ENCODE measurements at regions not wholly inside any gene's neighbourhood (a gene's known extent, or its start where the extent isn't known, plus 50 kb on each side); places are given as distances from the start of the nearest gene placed in this dataset.

- H3K4me1 ChIP-seq (ENCODE audit: low read length): no peaks in the 10 kb centered on the region
- H3K4me3 ChIP-seq (ENCODE audit: low read length): no peak overlapping the region
- H3K36me3 ChIP-seq (ENCODE audit: insufficient read depth, low read length): no peaks in the 10 kb centered on the region
- H3K4me2 ChIP-seq (ENCODE audit: low read depth, low read length, poor library complexity, severe bottlenecking): no peak overlapping the region
- no peaks in the 10 kb centered on the region for H3K9me2 ChIP-seq (replicated peaks; ENCODE audit: insufficient read depth, low read length)
- H3K9ac ChIP-seq (ENCODE audit: low read length): no peak overlapping the region
- H3K9me3 ChIP-seq (ENCODE audit: low read length): no peaks in the 10 kb centered on the region
- no peak overlapping the region for H3K27ac ChIP-seq (ENCODE audit: low read length)
- no peaks in the 10 kb centered on the region for H3K27me3 ChIP-seq (ENCODE audit: low read length)
- DNase-seq: no peak
- no peaks in the 10 kb centered on the region for H3K79me2 ChIP-seq (ENCODE audit: low read length)
- no peak overlapping the region for H2AFZ ChIP-seq (ENCODE audit: low read length)
- no peaks in the 10 kb centered on the region for H4K20me1 ChIP-seq (ENCODE audit: insufficient read depth, low read depth, low read length)
Measured at GRCh38 chr17:10932938-10933337, 95.1 kb upstream of the PIRT start.

GRCh38 chr17:10931133-10931532, 93.2 kb upstream of the PIRT start:
- Histone ChIP-seq H3K4me2 (ENCODE audit: low read depth, low read length, poor library complexity, severe bottlenecking) (no peak overlapping the region), H3K9me2 (replicated peaks; ENCODE audit: insufficient read depth, low read length) (no peaks in the 10 kb centered on the region), H3K9ac (ENCODE audit: low read length) (no peak overlapping the region), H3K4me3 (ENCODE audit: low read length) (no peak overlapping the region), H3K4me1 (ENCODE audit: low read length) (no peaks in the 10 kb centered on the region), H3K27me3 (ENCODE audit: low read length) (no peaks in the 10 kb centered on the region), H3K9me3 (ENCODE audit: low read length) (no peaks in the 10 kb centered on the region), H2AFZ (ENCODE audit: low read length) (no peak overlapping the region), H3K79me2 (ENCODE audit: low read length) (no peaks in the 10 kb centered on the region), H3K36me3 (ENCODE audit: insufficient read depth, low read length) (no peaks in the 10 kb centered on the region), H3K27ac (ENCODE audit: low read length) (no peak overlapping the region), H4K20me1 (ENCODE audit: insufficient read depth, low read depth, low read length) (no peaks in the 10 kb centered on the region)
- DNase-seq: no peak

DNA sequence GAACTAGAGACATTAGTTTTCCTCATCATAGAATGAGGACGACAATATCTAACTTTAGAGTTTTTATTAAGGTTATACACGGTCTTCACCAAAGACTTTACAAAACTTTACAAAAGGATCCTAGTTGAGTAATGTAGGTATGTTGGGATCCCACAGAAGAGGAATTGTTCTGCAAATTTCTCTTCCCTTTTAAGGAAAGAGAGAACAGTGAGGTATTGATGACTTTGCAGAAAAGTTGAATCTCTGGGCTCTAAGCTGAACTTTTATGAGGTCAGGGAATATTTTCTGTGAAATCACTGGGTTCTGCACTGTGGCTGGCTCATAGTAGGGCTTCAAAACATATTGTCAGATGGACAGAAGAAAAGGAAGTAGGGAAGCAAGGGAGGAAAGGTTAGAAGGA, 89.8 kb upstream of the PIRT start:
- H3K9ac ChIP-seq (ENCODE audit: low read length): no peak overlapping the region
- H3K4me2 ChIP-seq (ENCODE audit: low read depth, low read length, poor library complexity, severe bottlenecking): no peak overlapping the region
- DNase-seq: no peak
- H3K36me3 ChIP-seq (ENCODE audit: insufficient read depth, low read length): no peaks in the 10 kb centered on the region
- H3K27ac ChIP-seq (ENCODE audit: low read length): no peak overlapping the region
- H3K4me1 ChIP-seq (ENCODE audit: low read length): no peaks in the 10 kb centered on the region
- H3K9me2 ChIP-seq (replicated peaks; ENCODE audit: insufficient read depth, low read length): no peaks in the 10 kb centered on the region
- no peak overlapping the region for H3K4me3 ChIP-seq (ENCODE audit: low read length)
- no peaks in the 10 kb centered on the region for H3K79me2 ChIP-seq (ENCODE audit: low read length)
- no peak overlapping the region for H2AFZ ChIP-seq (ENCODE audit: low read length)
- no peaks in the 10 kb centered on the region for H4K20me1 ChIP-seq (ENCODE audit: insufficient read depth, low read depth, low read length)
- H3K9me3 ChIP-seq (ENCODE audit: low read length): no peaks in the 10 kb centered on the region
- H3K27me3 ChIP-seq (ENCODE audit: low read length): no peaks in the 10 kb centered on the region

DNA sequence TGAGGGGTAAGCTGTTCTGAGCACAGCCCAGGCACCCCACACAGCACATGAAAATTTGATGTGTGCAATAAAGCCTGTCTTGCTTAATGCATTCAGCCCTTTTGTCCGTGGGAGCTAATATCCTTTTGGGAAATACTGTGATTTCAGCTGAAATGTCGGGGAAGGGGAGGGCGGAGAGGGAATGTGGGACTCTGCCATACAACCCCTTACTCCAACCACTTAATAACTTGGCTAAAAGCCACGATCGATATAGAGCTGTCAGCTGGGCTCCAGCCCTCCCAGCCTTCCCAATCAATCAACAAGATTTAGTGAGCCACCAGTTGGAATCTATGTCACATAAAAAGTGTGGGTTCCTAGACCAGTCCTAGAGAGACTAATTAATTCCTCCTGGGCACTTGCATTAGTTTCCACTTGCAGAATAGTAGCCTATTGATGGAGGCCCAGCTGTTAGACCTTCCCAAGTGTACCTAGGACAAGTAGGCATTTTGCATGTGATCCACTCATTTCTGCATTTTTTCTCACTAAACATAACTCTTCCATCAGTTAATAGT, 82.7 kb upstream of the PIRT start:
- Histone ChIP-seq H3K9me2 (replicated peaks; ENCODE audit: insufficient read depth, low read length) (no peaks in the 10 kb centered on the region), H3K4me3 (ENCODE audit: low read length) (no peak overlapping the region), H3K4me1 (ENCODE audit: low read length) (no peaks in the 10 kb centered on the region), H3K79me2 (ENCODE audit: low read length) (no peaks in the 10 kb centered on the region), H3K36me3 (ENCODE audit: insufficient read depth, low read length) (no peaks in the 10 kb centered on the region), H2AFZ (ENCODE audit: low read length) (no peak overlapping the region), H3K27ac (ENCODE audit: low read length) (no peak overlapping the region), H3K9me3 (ENCODE audit: low read length) (no peaks in the 10 kb centered on the region), H3K27me3 (ENCODE audit: low read length) (no peaks in the 10 kb centered on the region), H4K20me1 (ENCODE audit: insufficient read depth, low read depth, low read length) (no peaks in the 10 kb centered on the region), H3K9ac (ENCODE audit: low read length) (no peak overlapping the region), H3K4me2 (ENCODE audit: low read depth, low read length, poor library complexity, severe bottlenecking) (no peak overlapping the region)
- DNase-seq: no peak

- peaks cover 5% of the 10 kb centered on the region; the same call in 1 of the 2 replicates for H3K9me3 ChIP-seq (ENCODE audit: low read length)
- no peaks in the 10 kb centered on the region for H3K4me1 ChIP-seq (ENCODE audit: low read length)
- H3K27ac ChIP-seq (ENCODE audit: low read length): no peak overlapping the region
- H4K20me1 ChIP-seq (ENCODE audit: insufficient read depth, low read depth, low read length): no peaks in the 10 kb centered on the region
- H2AFZ ChIP-seq (ENCODE audit: low read length): no peak overlapping the region
- H3K36me3 ChIP-seq (ENCODE audit: insufficient read depth, low read length): no peaks in the 10 kb centered on the region
- no peaks in the 10 kb centered on the region for H3K9me2 ChIP-seq (replicated peaks; ENCODE audit: insufficient read depth, low read length)
- H3K4me2 ChIP-seq (ENCODE audit: low read depth, low read length, poor library complexity, severe bottlenecking): no peak overlapping the region
- H3K9ac ChIP-seq (ENCODE audit: low read length): no peak overlapping the region
- H3K79me2 ChIP-seq (ENCODE audit: low read length): no peaks in the 10 kb centered on the region
- DNase-seq: no peak
- H3K27me3 ChIP-seq (ENCODE audit: low read length): no peaks in the 10 kb centered on the region; the same call in 1 of the 2 replicates
- no peak overlapping the region for H3K4me3 ChIP-seq (ENCODE audit: low read length)
Measured at GRCh38 chr17:10907370-10907769, 69.5 kb upstream of the PIRT start.

DNA sequence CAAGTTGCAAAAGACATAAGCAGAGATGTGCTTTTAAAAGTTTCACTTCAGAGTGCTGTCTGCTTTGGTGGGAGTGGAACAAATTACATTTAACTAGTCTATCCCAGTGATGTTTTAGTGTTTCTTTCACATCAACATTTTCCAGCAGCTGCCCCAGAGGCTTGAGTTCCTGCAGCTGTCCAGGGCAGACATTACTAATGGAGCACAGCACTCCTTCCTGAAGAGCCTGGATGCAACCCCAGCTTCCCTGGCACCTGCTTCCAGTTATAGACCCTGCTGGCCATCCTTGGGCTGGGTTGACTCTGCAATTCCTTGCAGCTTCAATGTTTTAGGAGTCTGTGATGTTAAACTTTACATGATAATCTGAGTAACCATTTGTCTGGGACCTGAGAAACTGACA, 61.4 kb upstream of the PIRT start:
- Histone ChIP-seq H2AFZ (ENCODE audit: low read length) (no peak overlapping the region), H3K9ac (ENCODE audit: low read length) (no peak overlapping the region), H3K27me3 (ENCODE audit: low read length) (no peaks in the 10 kb centered on the region), H3K4me3 (ENCODE audit: low read length) (no peak overlapping the region), H3K9me3 (ENCODE audit: low read length) (no peaks in the 10 kb centered on the region), H3K27ac (ENCODE audit: low read length) (no peak overlapping the region), H3K9me2 (replicated peaks; ENCODE audit: insufficient read depth, low read length) (no peaks in the 10 kb centered on the region), H3K36me3 (ENCODE audit: insufficient read depth, low read length) (no peaks in the 10 kb centered on the region), H3K4me2 (ENCODE audit: low read depth, low read length, poor library complexity, severe bottlenecking) (no peak overlapping the region), H3K4me1 (ENCODE audit: low read length) (no peaks in the 10 kb centered on the region), H4K20me1 (ENCODE audit: insufficient read depth, low read depth, low read length) (no peaks in the 10 kb centered on the region), H3K79me2 (ENCODE audit: low read length) (no peaks in the 10 kb centered on the region)
- DNase-seq: no peak

- no peaks in the 10 kb centered on the region for H3K9me2 ChIP-seq (replicated peaks; ENCODE audit: insufficient read depth, low read length)
Measured at GRCh38 chr17:10894220-10894619, 56.3 kb upstream of the PIRT start.

GRCh38 chr17:10888858-10889257, 51.0 kb upstream of the PIRT start:
- no peak for DNase-seq

More at GRCh38 chr17:10894220-10894619, 56.3 kb upstream of the PIRT start:
- no peaks in the 10 kb centered on the region for H3K27me3 ChIP-seq (ENCODE audit: low read length)
- no peaks in the 10 kb centered on the region for H4K20me1 ChIP-seq (ENCODE audit: insufficient read depth, low read depth, low read length)
- H3K9me3 ChIP-seq (ENCODE audit: low read length): no peaks in the 10 kb centered on the region
- H3K4me1 ChIP-seq (ENCODE audit: low read length): no peaks in the 10 kb centered on the region
- no peaks in the 10 kb centered on the region for H3K36me3 ChIP-seq (ENCODE audit: insufficient read depth, low read length)
- H3K4me3 ChIP-seq (ENCODE audit: low read length): no peak overlapping the region
- no peak overlapping the region for H2AFZ ChIP-seq (ENCODE audit: low read length)
- no peak overlapping the region for H3K4me2 ChIP-seq (ENCODE audit: low read depth, low read length, poor library complexity, severe bottlenecking)
- H3K9ac ChIP-seq (ENCODE audit: low read length): no peak overlapping the region
- no peak for DNase-seq
- no peaks in the 10 kb centered on the region for H3K79me2 ChIP-seq (ENCODE audit: low read length)
- H3K27ac ChIP-seq (ENCODE audit: low read length): no peak overlapping the region

More at GRCh38 chr17:10888858-10889257, 51.0 kb upstream of the PIRT start:
- Histone ChIP-seq H3K4me3 (ENCODE audit: low read length) (no peak overlapping the region), H3K4me1 (ENCODE audit: low read length) (no peaks in the 10 kb centered on the region), H3K9me3 (ENCODE audit: low read length) (no peaks in the 10 kb centered on the region), H3K36me3 (ENCODE audit: insufficient read depth, low read length) (no peaks in the 10 kb centered on the region), H3K9me2 (replicated peaks; ENCODE audit: insufficient read depth, low read length) (no peaks in the 10 kb centered on the region), H3K4me2 (ENCODE audit: low read depth, low read length, poor library complexity, severe bottlenecking) (no peak overlapping the region), H3K27ac (ENCODE audit: low read length) (no peak overlapping the region), H3K9ac (ENCODE audit: low read length) (no peak overlapping the region), H3K27me3 (ENCODE audit: low read length) (no peaks in the 10 kb centered on the region), H2AFZ (ENCODE audit: low read length) (no peak overlapping the region), H3K79me2 (ENCODE audit: low read length) (no peaks in the 10 kb centered on the region), H4K20me1 (ENCODE audit: insufficient read depth, low read depth, low read length) (no peaks in the 10 kb centered on the region)

Data from Karpas-422 (cell line).